IPS DF 4.7 (cell line): ENCODE measurements at regions not wholly inside any gene's neighbourhood (a gene's known extent, or its start where the extent isn't known, plus 50 kb on each side); places are given as distances from the start of the nearest gene placed in this dataset.
"Not testable (repeated sequence)": the region's sequence is repeated elsewhere in the genome, so short reads cannot be mapped to it uniquely, and the experiment has no call there.

Experiments
- DNase-seq: peaks from one replicate; pipeline ENCODE4 v3.0.0-alpha.2; 2013; ENCODE audit warnings: low spot score; ENCODE audit errors: extremely low read depth

DNA sequence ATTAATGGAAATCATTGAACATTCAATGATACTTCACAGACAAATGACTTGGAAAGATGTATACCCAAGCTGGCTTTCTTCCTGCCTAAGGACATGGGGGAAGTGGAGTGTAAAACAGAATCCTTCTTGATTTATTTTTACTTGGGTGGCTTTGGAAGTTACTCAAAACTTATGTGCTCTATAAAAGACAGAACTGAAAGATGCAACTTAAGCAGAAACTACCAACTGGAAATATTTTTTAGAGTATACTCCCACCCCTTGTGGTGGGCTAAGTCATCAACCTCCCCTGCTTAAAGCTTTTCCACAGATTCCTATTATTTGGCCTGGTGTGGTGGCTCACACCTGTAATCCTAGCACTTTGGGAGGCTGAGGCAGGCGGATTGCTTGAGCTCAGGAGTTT, 126.0 kb upstream of the ATP2B1 start:
- no peak for DNase-seq

DNA sequence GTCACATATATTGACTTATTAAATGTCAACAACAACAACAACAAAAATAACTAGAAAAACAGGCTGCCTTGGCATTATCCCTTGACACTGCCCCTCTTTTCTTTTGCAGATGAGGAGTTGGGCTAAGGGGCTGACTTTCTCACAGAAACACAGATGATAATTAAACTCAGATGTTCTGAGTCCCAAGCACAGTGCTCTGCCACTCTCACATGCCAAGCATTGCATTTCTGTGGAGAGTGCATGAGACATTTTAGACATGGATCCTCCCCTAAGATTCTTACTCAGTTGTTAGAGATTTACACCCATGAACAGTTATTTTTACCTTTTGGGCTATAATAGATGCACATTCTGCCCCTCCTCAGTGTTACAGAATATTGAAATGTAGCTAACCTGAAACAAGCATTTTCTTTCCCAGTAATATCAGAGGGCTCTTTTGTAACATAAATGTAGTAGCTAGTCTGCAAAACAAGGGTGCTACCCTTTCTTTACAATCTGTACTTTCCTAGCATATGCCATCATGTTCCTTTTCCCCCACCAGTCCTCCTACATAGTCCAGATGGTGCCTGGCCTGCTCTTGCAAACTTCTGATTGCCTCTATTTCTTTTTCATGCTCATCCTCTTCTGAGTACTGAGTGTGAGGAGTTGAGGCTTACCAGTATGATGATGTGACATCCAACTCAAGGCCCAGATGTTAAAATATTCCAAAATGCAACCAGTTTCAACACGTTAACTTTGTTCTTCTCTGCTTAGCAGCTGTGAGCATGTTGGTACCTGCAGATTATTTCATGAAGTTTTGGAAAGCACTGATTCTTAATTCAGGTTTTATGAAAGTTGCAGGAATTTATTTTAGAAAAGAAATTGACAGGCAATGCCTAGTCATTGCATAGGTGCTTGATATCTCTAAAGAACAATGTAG, 125.0 kb upstream of the ATP2B1 start:
- DNase-seq: no peak

DNA sequence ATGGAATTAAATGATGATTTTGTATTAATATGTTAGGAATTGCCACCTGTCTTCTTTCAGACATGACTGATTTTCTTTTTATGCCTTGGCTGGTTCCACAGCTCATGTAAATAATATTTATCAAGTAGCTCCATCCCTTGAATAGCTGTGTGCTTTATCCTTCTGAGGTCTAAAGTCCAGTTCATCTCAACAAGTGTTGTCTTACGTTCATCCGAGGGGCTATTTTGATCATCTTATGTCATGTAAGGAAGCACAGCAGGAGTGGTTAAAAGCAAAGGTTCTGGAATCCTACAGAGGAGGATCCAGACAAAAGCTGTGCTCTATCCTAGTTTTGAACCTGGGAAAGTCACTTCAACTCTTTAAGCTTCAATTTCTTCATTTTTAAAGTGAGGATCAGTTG, 123.7 kb upstream of the ATP2B1 start:
- DNase-seq: no peak

DNA sequence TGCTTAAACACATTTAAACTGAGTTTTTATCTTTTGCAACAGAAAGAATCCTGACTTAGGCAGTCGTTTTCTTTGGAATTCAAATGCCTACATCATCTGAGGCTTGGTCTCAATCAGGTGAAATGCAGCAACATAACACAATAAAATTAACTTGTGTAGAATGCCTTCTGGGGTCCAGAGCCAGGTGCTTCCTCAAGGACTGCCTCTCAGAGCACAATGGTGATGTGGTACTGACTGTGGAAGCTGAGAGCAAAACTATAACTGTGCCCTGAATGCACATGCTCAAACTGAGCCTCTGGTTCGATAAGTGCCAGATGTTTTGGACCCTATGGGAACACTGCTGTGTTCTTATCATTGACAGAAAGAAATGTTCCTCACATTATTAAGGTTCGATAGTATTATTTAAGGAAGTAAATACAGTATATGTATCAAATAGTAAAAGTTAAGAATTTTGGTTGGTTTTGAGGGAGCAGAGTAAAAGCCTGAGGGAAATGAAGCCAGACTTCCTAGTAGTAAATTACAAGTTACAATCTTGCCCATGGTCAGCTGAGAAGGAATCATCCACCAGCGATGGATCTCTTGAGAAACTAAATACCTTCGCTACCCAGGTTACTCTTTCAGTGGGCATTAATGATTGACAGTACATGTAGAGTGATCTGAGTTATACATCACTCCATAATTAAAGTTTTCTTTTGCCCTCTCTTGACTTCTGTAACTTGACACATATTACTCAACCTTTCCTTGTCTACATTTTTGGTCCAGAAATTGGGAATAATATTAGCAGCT, 122.9 kb upstream of the ATP2B1 start:
- no peak for DNase-seq

DNA sequence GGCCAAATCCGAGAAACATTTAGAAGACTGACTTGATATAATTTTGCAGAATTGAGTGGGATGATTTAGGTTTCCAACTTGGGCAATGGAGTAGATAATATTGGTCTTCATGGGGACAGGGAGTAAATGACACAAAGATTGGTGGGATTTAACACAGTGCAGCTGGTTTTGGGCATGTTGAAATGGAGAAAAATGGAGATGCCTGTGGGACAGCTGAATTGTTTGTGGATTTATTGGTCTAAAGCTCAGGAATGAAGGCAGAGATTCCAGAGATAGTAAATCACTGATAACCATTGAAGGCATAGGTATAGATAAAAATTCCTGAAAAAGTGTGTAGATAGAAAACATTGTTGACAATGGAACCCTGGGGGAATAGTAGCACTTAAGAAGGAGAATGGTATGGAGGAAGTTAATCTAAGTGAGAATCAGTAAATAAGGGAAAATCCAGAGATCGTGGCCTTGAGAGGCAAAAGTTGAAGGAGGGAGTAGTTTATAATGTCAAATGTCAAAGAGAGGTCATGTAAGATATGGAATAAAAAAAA, 120.9 kb upstream of the ATP2B1 start:
- DNase-seq: no peak

DNA sequence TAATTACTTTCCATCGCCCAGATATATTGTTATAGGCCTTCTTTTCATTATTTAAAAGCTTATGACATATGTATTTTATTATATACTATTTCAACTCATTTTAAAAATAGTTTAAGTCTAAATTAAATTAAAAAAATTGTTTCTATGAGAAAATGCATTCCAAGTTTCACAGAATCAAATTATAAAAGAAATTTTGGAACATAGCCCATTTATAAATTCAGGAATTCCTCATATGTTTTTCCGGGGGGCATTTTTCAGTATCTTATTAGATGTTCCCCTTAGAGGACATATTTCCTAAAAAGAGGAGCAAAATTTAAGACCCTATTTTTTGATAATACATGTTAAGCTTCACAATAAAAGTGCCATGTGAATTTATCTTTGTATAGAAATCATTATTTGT, 119.9 kb upstream of the ATP2B1 start:
- no peak for DNase-seq

DNA sequence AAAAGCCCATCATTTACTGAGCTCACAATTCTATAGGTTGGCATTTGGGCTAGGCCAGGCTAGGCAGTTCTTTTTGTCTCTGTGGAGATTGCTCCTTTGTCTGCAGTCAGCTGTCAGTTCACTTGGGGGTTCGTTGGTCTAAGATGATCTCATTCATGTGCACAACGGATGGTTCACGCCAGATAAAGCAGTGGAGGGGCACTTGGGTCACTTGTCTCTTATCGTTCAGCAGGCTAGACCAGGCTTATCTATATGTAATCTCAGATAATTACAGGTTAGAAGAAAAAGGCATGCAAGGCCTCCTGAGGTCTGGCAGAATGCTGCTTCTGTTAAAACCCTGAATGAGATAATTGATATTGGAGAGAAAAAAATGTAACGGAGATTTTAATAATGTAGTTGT, 119.0 kb upstream of the ATP2B1 start:
- DNase-seq: no peak

DNA sequence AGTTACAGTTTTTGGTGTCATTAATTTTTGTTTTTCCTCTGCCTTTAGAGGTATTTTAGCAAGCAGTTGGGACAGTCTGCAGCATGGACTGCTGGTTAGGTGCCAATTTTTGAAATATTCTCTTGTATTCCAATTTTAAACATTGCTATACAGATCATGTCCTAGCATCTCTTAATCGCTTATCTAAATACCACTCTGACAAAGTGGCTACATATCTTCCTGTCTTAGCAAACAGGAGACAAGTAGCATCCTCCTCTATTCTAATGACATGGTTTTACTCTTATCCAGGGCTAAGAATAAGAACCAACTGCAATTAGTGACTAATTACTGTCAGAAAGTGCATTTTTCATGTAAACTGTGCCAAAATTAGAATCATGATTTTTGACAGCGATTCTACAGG, 117.8 kb upstream of the ATP2B1 start:
- no peak for DNase-seq

DNA sequence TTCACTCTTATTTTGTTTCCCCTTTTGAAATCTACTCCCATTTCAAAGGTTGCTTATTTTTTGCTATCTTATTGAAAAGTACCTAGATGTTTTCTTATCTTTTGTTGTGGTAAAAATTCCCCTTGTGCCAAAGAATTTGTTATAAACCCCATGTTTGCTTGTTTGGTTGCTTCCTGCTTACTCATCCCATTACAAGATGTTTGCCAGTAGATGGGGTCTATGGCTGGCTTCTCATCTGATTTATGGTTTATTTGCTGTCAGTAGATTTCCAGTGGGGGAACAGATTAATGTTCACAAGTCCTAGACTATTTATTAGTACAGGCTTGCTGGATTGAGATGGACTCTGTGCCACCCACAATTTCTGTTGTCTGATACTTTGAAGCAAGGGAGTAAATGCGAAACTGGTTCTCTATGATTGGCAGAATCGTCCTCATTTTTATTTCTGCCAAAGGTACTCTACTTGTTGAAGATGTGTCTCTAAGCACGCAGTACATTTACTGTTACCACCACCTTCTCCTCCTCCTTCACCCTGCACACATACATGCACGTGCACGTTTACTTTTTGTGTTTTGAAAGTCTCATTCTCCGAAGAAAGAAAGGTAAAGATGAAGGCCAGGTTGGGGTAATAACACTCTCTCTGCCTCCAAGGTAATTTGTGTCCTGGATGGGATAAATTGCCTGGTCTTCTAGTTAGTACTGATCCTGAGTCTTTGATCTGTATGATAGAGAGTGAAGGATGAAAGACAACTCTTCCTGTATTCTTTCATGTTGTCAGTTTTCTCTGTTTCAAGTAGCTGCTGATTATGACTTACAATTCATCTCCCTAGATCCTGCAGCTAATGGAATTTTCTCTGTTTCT, 117.2 kb upstream of the ATP2B1 start:
- DNase-seq: no peak

DNA sequence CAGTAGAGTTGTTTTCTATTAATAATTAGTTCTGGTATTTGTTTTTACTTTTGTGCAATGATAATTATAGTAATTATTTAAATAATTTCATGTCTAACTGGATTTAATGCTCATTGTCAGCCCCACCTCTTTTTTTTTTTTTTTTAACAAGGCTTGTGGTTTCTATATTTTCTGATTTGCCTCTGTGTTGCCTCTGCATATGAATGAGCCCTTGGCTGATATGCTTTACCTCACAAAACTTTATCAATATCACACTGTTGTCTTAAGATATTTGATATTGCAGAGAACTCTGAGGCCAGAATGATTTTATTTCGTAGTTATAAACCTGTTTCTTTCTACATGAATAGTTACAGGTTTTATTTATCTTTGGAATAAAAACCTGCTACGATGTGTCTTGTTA, 116.2 kb upstream of the ATP2B1 start:
- no peak for DNase-seq

DNA sequence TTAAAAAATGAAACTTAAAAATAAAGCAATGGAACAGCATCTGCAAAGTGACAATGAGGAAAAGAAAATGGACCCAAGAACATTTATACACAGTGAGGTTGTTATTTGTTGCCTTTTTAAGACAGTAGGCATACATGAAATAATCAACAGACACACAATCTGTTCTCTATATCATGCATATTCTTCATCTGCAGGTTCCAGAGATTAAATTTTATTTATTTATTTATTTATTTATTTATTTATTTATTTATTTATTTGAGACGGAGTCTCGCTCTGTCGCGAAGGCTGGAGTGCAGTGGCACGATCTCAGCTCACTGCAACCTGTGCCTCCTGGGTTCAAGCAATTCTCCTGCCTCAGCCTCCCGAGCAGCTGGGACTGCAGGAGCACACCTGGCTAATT, 114.4 kb upstream of the ATP2B1 start:
- not testable (repeated sequence) for DNase-seq

DNA sequence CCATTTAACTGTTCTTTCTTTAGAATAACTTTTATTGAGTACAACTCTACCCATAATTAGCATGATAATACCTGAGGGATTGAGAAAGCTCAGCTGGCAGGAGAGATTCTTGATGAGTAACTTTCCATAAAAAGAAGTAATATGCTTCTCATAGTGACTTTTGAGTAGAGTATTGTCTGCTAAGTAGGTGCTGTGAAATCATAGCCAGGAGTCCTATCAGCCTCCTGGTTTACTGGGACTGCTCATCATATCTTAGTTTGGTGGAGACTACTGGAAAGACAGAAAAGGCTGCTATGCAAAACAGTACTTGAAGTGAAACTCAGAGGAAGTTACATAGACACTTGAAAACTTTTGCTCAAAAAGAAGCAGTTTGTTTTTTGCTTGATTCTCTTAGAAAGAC, 113.3 kb upstream of the ATP2B1 start:
- DNase-seq: no peak

DNA sequence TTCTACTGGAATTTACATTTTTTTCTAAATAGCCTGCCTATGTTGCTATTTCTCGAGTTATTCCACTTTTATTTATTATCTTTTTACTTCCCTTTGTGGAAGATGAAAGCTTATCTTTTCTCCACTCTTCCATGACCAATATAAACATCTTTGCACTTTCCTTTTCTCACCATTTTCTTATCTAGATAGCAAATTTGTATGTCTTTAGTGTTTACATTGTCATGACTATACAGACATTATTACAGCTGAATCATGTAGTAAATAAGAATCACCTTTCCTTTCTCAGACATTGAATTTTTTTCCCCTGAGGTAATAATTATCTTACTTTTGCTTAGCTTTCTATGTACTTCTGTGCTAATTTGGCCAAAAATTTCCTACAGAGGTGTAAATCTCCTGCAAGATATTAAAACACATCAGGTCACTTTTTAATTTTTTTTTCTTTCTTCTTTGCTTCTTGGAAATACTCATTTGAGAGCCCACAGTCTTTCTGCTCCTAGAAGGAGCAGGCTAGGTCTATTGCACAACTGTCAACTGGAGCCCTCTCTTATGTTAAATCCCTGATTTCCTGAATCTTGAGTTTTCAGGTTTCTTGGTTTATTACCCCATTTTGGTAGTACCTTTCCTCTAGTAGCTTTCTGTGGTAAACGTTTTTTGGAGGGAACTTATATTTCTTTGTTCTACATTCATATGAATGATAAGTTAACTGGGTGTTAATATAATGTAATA, 109.0 kb upstream of the ATP2B1 start:
- no peak for DNase-seq

DNA sequence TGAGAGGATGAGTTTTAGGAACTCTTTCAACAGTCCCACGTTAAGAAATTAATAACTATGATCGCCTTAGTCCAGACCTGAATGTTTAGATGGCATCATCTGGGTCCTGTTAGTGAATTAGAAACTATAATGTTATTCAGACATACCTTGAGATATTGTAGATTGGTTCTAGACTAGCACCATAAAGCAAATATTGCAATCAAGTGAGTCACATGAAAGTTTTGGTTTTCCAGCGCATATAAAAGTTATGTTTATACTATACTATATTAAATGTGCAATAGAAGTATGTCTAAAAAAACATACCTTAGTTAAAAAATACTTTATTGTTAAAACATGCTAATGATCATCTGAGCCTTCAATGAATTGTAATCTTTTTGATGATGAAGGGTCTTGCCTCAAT, 106.6 kb upstream of the ATP2B1 start:
- no peak for DNase-seq

DNA sequence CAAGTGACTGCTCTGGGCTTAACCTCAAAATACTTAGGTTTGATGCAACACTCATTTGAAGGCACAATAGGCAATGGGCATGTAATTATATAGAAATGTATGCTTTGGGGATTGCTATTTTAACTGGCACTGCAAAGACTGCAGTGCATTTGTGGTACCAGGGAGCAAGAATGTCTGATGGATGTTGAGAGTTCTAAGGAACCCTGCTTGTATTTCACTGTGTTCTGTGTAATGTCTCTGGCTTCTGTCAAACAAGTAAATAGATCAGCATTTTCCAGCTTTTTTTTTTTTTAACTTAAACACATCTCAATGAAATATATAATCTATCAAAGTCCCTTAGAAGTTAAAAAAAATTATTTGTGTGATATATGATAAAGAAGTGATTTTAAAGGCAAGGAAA, 94.8 kb upstream of the ATP2B1 start:
- DNase-seq: no peak

DNA sequence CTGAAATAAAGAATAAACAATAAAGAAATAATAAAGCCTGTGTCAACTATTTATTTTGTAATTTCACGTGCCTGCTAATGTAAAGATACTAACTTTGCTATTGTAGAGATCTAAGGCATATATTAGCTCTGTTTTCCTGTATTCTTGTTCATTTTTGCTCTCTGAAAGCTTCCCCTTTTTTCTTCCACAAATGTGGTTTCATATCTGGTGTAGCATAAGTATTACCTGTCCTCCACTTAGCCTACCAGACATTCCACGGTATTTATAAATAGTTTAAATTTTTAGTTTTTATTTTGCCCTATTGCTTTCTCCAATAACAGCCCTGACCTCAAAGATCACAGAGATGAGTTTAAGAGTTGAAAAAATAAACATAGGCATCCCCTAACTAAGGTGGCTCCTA, 92.6 kb upstream of the ATP2B1 start:
- no peak for DNase-seq

DNA sequence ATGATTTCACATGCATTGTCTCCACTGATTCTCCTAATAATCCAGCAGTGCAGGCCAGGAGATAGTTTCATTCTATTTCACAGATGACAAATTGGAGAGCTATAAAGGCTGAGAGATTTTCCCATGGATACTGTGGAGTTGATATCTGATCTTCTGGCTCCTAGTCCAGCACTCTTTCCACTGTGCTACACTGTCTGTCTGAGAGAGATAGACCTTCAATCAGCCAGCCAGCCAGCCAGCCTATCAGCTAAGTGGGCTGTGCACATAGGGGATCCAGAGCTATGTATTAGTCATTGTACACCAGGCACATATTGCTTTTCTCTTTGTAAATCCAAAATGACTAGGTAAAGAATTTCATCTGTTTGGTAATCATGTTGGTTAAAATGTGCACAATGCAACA, 91.8 kb upstream of the ATP2B1 start:
- DNase-seq: no peak

DNA sequence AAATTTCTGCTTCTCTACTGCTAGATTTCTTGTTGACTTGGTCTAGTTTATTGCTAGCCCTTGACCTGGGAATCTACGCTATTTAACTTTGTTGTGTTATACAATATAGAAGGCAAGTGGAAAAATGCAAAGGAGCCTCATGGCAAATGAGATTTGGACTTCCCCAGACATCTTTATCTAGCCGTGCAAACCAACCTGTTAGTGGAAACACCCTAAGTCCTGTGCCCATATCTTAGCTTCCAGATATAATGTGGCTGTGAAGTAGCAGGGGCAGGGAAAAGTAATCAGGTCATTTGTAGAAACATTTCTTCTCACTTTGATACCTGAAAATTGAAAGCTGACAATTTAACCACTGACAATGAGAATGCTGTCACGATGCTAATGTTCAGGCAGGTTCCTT, 90.7 kb upstream of the ATP2B1 start:
- DNase-seq: no peak

DNA sequence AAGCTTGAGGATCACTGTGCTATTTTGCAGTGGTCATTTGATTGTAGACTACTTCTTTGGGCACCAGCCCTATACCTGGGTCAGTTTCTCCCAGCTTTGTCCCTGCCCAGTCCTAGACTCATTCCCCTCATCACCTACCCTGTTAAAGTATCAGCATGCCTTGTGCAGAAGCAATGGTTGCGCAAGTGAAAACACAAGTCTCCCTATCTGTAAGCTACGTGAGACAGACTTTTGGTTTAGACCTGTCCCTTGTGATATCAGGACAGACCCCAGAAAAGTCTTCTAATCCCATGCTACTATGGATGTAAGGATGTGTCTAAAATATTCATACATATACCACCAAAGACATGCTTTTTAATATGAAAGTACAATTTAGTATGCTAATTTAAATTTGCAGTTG, 88.8 kb upstream of the ATP2B1 start:
- no peak for DNase-seq

DNA sequence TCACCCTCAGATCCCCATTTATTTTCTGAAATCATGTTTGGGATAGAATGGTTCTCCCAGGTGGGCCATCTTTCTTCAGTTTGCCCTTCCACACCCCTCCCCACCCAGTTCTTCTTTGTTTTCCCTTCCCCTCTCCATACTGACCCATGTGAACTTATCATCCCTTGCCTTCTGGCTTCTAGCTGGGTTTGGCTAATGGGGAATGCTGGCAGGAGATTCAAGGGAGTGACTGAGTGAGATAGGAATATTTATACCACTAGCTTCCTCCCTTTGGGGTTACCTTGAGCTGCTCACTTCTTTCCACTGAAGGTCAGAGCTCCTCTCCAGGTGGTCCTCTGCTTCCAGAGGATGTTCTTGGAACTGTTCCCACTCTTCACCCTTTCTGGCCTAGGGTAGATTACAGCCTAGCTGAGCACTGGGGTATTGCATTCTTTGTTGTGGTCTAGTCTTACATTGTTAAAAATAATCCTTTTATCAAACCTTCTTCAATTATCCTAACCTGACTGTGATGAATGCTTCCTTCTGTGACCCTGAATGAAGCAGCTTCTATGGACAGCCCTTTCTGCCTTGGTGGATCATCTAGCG, 88.3 kb upstream of the ATP2B1 start:
- no peak for DNase-seq

DNA sequence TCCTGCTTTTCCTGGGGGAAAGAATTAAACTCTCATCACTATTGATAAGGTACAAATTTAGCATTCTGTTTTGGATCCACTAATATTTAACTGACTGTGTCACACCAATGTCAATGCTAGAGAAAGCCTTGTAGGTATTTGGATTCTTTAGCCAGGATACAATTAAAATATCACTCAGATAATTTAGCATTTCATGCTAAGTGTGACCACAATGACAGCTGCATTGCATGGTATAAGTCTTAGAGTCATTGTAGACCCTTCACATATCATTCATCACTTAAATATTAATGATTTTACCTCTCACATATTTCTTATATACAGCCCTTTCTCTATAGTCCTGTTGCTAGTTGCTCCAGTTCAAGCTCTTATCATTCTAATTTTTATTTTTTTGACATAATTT, 85.3 kb upstream of the ATP2B1 start:
- DNase-seq: no peak
